ENCODE measurements at regions not wholly inside any gene's neighbourhood (a gene's known extent, or its start where the extent isn't known, plus 50 kb on each side); places are given as distances from the start of the nearest gene placed in this dataset.
A peak's percentile ranks its signal among the peaks of the same experiment; 100 is the strongest.

- H3K4me1 ChIP-seq = no peaks in the 10 kb centered on the region
- H3K79me2 ChIP-seq = no peaks in the 10 kb centered on the region
- no peak overlapping the region for H3K27ac ChIP-seq
- no peak overlapping the region for H3K9ac ChIP-seq
- no peak overlapping the region for H2AFZ ChIP-seq
- no peak overlapping the region for H3K4me2 ChIP-seq (ENCODE audit: low read length)
- TF ChIP-seq, protein P1, sequence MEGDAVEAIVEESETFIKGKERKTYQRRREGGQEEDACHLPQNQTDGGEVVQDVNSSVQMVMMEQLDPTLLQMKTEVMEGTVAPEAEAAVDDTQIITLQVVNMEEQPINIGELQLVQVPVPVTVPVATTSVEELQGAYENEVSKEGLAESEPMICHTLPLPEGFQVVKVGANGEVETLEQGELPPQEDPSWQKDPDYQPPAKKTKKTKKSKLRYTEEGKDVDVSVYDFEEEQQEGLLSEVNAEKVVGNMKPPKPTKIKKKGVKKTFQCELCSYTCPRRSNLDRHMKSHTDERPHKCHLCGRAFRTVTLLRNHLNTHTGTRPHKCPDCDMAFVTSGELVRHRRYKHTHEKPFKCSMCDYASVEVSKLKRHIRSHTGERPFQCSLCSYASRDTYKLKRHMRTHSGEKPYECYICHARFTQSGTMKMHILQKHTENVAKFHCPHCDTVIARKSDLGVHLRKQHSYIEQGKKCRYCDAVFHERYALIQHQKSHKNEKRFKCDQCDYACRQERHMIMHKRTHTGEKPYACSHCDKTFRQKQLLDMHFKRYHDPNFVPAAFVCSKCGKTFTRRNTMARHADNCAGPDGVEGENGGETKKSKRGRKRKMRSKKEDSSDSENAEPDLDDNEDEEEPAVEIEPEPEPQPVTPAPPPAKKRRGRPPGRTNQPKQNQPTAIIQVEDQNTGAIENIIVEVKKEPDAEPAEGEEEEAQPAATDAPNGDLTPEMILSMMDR (IDR thresholded peaks at IDR 0.05) = no peak
- H3K36me3 ChIP-seq (ENCODE audit: control insufficient read depth, insufficient read depth, low read length) = no peaks in the 10 kb centered on the region
- H3K4me3 ChIP-seq (ENCODE audit: low read depth, low read length) = no peak overlapping the region
- H3K9me3 ChIP-seq (ENCODE audit: control insufficient read depth, low read length) = no peaks in the 10 kb centered on the region
- no peaks in the 10 kb centered on the region for H3K27me3 ChIP-seq (ENCODE audit: control insufficient read depth, insufficient read depth, low read length)
These were observed 493.1 kb downstream of the CPS1 start for GRCh38 chr2:211049321-211050018.

- Histone ChIP-seq H3K4me2 (ENCODE audit: low read length) (no peak overlapping the region), H3K27me3 (ENCODE audit: control insufficient read depth, insufficient read depth, low read length) (no peaks in the 10 kb centered on the region), H3K9ac (no peak overlapping the region), H3K36me3 (ENCODE audit: control insufficient read depth, insufficient read depth, low read length) (no peaks in the 10 kb centered on the region), H3K4me1 (no peaks in the 10 kb centered on the region), H3K27ac (no peak overlapping the region), H2AFZ (no peak overlapping the region), H3K79me2 (no peaks in the 10 kb centered on the region), H3K9me3 (ENCODE audit: control insufficient read depth, low read length) (no peaks in the 10 kb centered on the region), H3K4me3 (ENCODE audit: low read depth, low read length) (no peak overlapping the region)
- TF ChIP-seq, protein P1 (IDR thresholded peaks at IDR 0.05) = peak; percentile 22
These were observed 499.0 kb downstream of the CPS1 start for GRCh38 chr2:211055438-211055837.

GRCh38 chr2:211061612-211062296 is 505.4 kb downstream of the CPS1 start:
- Histone ChIP-seq H2AFZ (peak overlapping the region; percentile 25), H3K9ac (no peak overlapping the region), H3K4me3 (ENCODE audit: low read depth, low read length) (no peak overlapping the region), H3K27me3 (ENCODE audit: control insufficient read depth, insufficient read depth, low read length) (no peaks in the 10 kb centered on the region), H3K4me1 (no peaks in the 10 kb centered on the region), H3K36me3 (ENCODE audit: control insufficient read depth, insufficient read depth, low read length) (no peaks in the 10 kb centered on the region), H3K9me3 (ENCODE audit: control insufficient read depth, low read length) (no peaks in the 10 kb centered on the region), H3K4me2 (ENCODE audit: low read length) (no peak overlapping the region), H3K79me2 (no peaks in the 10 kb centered on the region), H3K27ac (no peak overlapping the region)
- TF ChIP-seq, protein P1 (IDR thresholded peaks at IDR 0.05) = no peak

GRCh38 chr2:211062297-211062612 is 505.9 kb downstream of the CPS1 start:
- H3K4me2 ChIP-seq (ENCODE audit: low read length) = no peak overlapping the region
- no peak overlapping the region for H2AFZ ChIP-seq
- no peak overlapping the region for H3K27ac ChIP-seq
- H3K79me2 ChIP-seq = no peaks in the 10 kb centered on the region
- no peaks in the 10 kb centered on the region for H3K36me3 ChIP-seq (ENCODE audit: control insufficient read depth, insufficient read depth, low read length)
- no peaks in the 10 kb centered on the region for H3K9me3 ChIP-seq (ENCODE audit: control insufficient read depth, low read length)
- TF ChIP-seq, protein P1 (IDR thresholded peaks at IDR 0.05) = no peak
- H3K9ac ChIP-seq = no peak overlapping the region
- H3K27me3 ChIP-seq (ENCODE audit: control insufficient read depth, insufficient read depth, low read length) = no peaks in the 10 kb centered on the region
- no peaks in the 10 kb centered on the region for H3K4me1 ChIP-seq
- H3K4me3 ChIP-seq (ENCODE audit: low read depth, low read length) = no peak overlapping the region

GRCh38 chr2:211067029-211067428 is 510.6 kb downstream of the CPS1 start:
- no peak overlapping the region for H2AFZ ChIP-seq
- H3K36me3 ChIP-seq (ENCODE audit: control insufficient read depth, insufficient read depth, low read length) = no peaks in the 10 kb centered on the region
- H3K9me3 ChIP-seq (ENCODE audit: control insufficient read depth, low read length) = no peaks in the 10 kb centered on the region
- no peak overlapping the region for H3K9ac ChIP-seq
- TF ChIP-seq, protein P1 (IDR thresholded peaks at IDR 0.05) = no peak
- no peak overlapping the region for H3K4me3 ChIP-seq (ENCODE audit: low read depth, low read length)
- no peaks in the 10 kb centered on the region for H3K4me1 ChIP-seq
- no peaks in the 10 kb centered on the region for H3K79me2 ChIP-seq
- H3K27ac ChIP-seq = no peak overlapping the region
- no peaks in the 10 kb centered on the region for H3K27me3 ChIP-seq (ENCODE audit: control insufficient read depth, insufficient read depth, low read length)
- H3K4me2 ChIP-seq (ENCODE audit: low read length) = no peak overlapping the region
